Epithelial cell of proximal tubule (primary cell): ENCODE measurements at regions not wholly inside any gene's neighbourhood (a gene's known extent, or its start where the extent isn't known, plus 50 kb on each side); places are given as distances from the start of the nearest gene placed in this dataset.

ENCODE experiments used
- DNase-seq: peaks from one replicate; pipeline ENCODE4 v3.0.0-alpha.2; 2011; ENCODE audit warnings: low read depth
- H3K4me3 ChIP-seq: 2 replicates; pipeline ENCODE4 v1.5.1; 2011; ENCODE audit warnings: low read depth, mild to moderate bottlenecking, low read length
- CTCF ChIP-seq: conservative IDR thresholded peaks from 2 replicates; pipeline ENCODE4 v1.5.1; 2012; ENCODE audit warnings: low read depth, mild to moderate bottlenecking, low read length

GRCh38 chr2:236940916-236941520, 144.7 kb upstream of the COPS8 start:
- TF ChIP-seq CTCF: no peak
- no peak for DNase-seq
- H3K4me3 ChIP-seq: no peak overlapping the region

DNA sequence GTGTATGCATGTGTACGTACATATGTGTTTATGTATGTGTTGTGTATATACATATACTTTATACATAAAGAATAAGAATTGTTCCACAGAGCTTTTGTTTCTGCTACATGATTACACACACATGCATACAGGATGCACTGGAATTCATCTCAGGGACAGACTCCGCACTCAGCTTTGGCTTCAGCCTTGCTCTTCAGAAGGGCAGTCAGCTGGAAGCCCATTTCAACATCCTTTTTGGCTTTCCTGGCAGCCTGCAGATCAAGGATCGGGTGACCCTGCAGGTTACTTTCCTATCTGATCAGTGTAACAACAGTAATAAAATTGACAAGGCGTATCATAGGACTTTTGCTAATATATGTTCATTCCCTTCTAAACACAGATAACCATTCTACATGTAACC, 144.1 kb upstream of the COPS8 start:
- DNase-seq: no peak
- H3K4me3 ChIP-seq: no peak overlapping the region
- TF ChIP-seq CTCF: no peak

- TF ChIP-seq CTCF: no peak
- no peak overlapping the region for H3K4me3 ChIP-seq
- no peak for DNase-seq
Observed at GRCh38 chr2:236942554-236942953, 143.1 kb upstream of the COPS8 start.

GRCh38 chr2:236943068-236943467, 142.6 kb upstream of the COPS8 start:
- no peak overlapping the region for H3K4me3 ChIP-seq
- no peak for DNase-seq
- no peak for TF ChIP-seq CTCF

DNA sequence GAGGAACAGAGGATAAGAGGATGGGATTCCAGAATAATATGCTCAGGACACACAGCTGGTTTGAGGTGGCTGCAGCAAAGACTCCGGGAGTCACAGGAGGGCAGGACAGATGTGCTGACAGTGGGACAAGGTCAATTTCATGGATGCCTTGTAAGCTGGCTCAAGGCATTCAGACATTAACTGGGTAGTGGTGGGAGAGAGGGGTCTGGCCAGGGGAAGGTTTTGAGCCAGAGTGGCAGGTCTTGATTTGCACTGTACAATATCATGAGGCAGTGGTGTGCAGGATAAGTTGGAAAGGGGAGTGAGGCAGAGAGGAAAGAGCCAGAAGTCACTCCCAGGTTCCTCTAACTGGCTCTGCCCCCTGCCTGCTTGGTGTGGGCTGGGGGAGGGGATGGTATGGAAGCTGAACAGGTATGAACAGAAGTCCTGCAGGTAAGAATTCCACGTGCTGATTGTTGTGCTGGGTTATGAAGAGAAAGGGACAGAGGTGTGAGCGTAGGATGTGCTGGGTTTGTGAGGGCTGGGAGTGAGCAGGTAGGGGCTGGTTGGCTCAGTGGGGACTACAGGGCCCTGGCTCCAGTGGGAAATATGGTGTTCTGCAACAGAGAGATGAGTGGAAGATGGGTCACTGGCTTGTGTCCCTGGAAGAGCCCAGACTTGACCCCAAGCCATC, 141.7 kb upstream of the COPS8 start:
- H3K4me3 ChIP-seq: no peak overlapping the region
- no peak for TF ChIP-seq CTCF
- DNase-seq: no peak

DNA sequence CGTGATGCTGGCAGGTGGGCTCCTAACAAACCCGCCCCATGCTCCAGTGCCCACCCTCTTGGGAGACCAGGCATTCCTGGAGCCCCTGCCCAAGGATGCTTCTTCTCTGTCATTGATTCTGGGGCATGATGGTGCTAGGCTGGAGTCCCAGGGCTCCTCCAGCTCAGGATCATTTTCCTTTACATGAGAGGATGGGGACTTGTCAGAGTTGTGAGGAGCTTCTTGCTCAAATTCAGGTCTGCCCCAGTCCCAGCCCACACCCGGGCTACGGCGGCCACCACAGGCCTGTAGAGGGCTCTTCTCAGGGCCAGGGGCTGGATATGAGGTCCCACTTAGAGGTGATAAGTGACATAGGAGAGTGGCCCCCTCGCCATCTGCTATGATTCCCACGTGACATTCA, 141.1 kb upstream of the COPS8 start:
- no peak for DNase-seq
- TF ChIP-seq CTCF: no peak
- H3K4me3 ChIP-seq: no peak overlapping the region
